ENCODE measurements at regions not wholly inside any gene's neighbourhood (a gene's known extent, or its start where the extent isn't known, plus 50 kb on each side); places are given as distances from the start of the nearest gene placed in this dataset.

- no peak overlapping the region for H3K4me3 ChIP-seq (ENCODE audit: low read depth in 2 of 2, low read length in 2 of 2)
- no peaks in the 10 kb centered on the region for H3K9me3 ChIP-seq (ENCODE audit: control insufficient read depth, insufficient read depth, low read depth, low read length)
- H3K27me3 ChIP-seq (ENCODE audit: control insufficient read depth, insufficient read depth, low read length), result no peaks in the 10 kb centered on the region
- in situ Hi-C loops (cut with HindIII; ENCODE audit: low pct_unique_long_range_greater_than_20kb, low sequenced_read_pairs), result no loop called here
- intact Hi-C loops (cut with micrococcal nuclease; ENCODE audit: unreplicated experiment), result no loop called here
- H3K27ac ChIP-seq (ENCODE audit: low read length), result no peak overlapping the region
- ChIA-PET CTCF (no interaction called here), POLR2A (no interaction called here)
- TF ChIP-seq, protein P1, sequence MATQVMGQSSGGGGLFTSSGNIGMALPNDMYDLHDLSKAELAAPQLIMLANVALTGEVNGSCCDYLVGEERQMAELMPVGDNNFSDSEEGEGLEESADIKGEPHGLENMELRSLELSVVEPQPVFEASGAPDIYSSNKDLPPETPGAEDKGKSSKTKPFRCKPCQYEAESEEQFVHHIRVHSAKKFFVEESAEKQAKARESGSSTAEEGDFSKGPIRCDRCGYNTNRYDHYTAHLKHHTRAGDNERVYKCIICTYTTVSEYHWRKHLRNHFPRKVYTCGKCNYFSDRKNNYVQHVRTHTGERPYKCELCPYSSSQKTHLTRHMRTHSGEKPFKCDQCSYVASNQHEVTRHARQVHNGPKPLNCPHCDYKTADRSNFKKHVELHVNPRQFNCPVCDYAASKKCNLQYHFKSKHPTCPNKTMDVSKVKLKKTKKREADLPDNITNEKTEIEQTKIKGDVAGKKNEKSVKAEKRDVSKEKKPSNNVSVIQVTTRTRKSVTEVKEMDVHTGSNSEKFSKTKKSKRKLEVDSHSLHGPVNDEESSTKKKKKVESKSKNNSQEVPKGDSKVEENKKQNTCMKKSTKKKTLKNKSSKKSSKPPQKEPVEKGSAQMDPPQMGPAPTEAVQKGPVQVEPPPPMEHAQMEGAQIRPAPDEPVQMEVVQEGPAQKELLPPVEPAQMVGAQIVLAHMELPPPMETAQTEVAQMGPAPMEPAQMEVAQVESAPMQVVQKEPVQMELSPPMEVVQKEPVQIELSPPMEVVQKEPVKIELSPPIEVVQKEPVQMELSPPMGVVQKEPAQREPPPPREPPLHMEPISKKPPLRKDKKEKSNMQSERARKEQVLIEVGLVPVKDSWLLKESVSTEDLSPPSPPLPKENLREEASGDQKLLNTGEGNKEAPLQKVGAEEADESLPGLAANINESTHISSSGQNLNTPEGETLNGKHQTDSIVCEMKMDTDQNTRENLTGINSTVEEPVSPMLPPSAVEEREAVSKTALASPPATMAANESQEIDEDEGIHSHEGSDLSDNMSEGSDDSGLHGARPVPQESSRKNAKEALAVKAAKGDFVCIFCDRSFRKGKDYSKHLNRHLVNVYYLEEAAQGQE (IDR thresholded peaks at IDR 0.05; ENCODE audit: insufficient read depth in 1 of 2, low read depth in 2 of 2, low read length in 1 of 2), result no peak
- TF ChIP-seq TCF7L2 (IDR thresholded peaks at IDR 0.05; ENCODE audit: low read depth, low read length) (no peak), POLR2AphosphoS5 (IDR thresholded peaks at IDR 0.05; ENCODE audit: low read depth, low read length) (no peak), CTCF (IDR thresholded peaks at IDR 0.05) (no peak), SIN3A (IDR thresholded peaks at IDR 0.05; ENCODE audit: borderline replicate concordance, insufficient read depth, low read depth, low read length) (no peak)
- ATAC-seq, result no peak
- no peaks in the 10 kb centered on the region for H3K4me1 ChIP-seq (ENCODE audit: control insufficient read depth, insufficient read depth, low read length)
- no peak for DNase-seq (ENCODE audit: low read depth, low spot score)
- no TSS peak for BruUV-seq (replicated peaks)
- no peaks in the 10 kb centered on the region for H3K36me3 ChIP-seq (ENCODE audit: control insufficient read depth, insufficient read depth, low read length)
Observed at GRCh38 chr14:41000350-41000749, 606.3 kb upstream of the LRFN5 start.

GRCh38 chr14:40989260-40989659 lies 617.4 kb upstream of the LRFN5 start:
- TF ChIP-seq, protein P1 (IDR thresholded peaks at IDR 0.05; ENCODE audit: insufficient read depth in 1 of 2, low read depth in 2 of 2, low read length in 1 of 2), result peak in 1 of 2 experiments; percentile 49; a peak in 2 of 4 replicates
- no peak for TF ChIP-seq SIN3A (IDR thresholded peaks at IDR 0.05; ENCODE audit: borderline replicate concordance, insufficient read depth, low read depth, low read length)
- no peak for TF ChIP-seq TCF7L2 (IDR thresholded peaks at IDR 0.05; ENCODE audit: low read depth, low read length)
- POLR2A ChIA-PET, result no interaction called here
- H3K27ac ChIP-seq (ENCODE audit: low read length), result no peak overlapping the region
- no TSS peak for BruUV-seq (replicated peaks)
- ATAC-seq (no peak), DNase-seq (ENCODE audit: low read depth, low spot score) (no peak)
- in situ Hi-C loops (cut with HindIII; ENCODE audit: low pct_unique_long_range_greater_than_20kb, low sequenced_read_pairs) (no loop called here), intact Hi-C loops (cut with micrococcal nuclease; ENCODE audit: unreplicated experiment) (no loop called here)
- H3K27me3 ChIP-seq (ENCODE audit: control insufficient read depth, insufficient read depth, low read length), result no peaks in the 10 kb centered on the region
- no peaks in the 10 kb centered on the region for H3K9me3 ChIP-seq (ENCODE audit: control insufficient read depth, insufficient read depth, low read depth, low read length)
- H3K4me1 ChIP-seq (ENCODE audit: control insufficient read depth, insufficient read depth, low read length), result no peaks in the 10 kb centered on the region
- CTCF ChIA-PET, result no interaction called here
- no peak overlapping the region for H3K4me3 ChIP-seq (ENCODE audit: low read depth in 2 of 2, low read length in 2 of 2)
- no peaks in the 10 kb centered on the region for H3K36me3 ChIP-seq (ENCODE audit: control insufficient read depth, insufficient read depth, low read length)

Data from Panc1 (cell line).